Brain microvascular endothelial cell (primary cell): ENCODE measurements at regions not wholly inside any gene's neighbourhood (a gene's known extent, or its start where the extent isn't known, plus 50 kb on each side); places are given as distances from the start of the nearest gene placed in this dataset.

ENCODE experiments used
- DNase-seq: peaks from one replicate; pipeline ENCODE4 v3.0.0-alpha.2; 2020
- H3K27ac ChIP-seq: fragments of 250-450 bp; sonication (Bioruptor Pico); 2 replicates; pipeline ENCODE4 v1.5.1; 2020; ENCODE audit warnings: mild to moderate bottlenecking, moderate library complexity
- H3K27me3 ChIP-seq: fragments of 250-450 bp; sonication (Bioruptor Pico); replicated peaks from 2 replicates; pipeline ENCODE4 v1.5.1; 2020; ENCODE audit warnings: mild to moderate bottlenecking
- H3K36me3 ChIP-seq: fragments of 250-450 bp; sonication (Bioruptor Pico); replicated peaks from 2 replicates; pipeline ENCODE4 v1.5.1; 2020; ENCODE audit warnings: mild to moderate bottlenecking
- H3K4me3 ChIP-seq: 2 replicates; pipeline ENCODE4 v1.5.1; 2011; ENCODE audit warnings: low read depth, mild to moderate bottlenecking, control low read depth, low read length, moderate library complexity
- in situ Hi-C: cut with HindIII; loops from 2 replicates; pipeline ENCODE4 v1.10.0; 2017; ENCODE audit warnings: low sequenced_read_pairs, low pct_ligation_motif_present
- TF ChIP-seq, protein P1 (sequence below): IDR thresholded peaks from 2 replicates; pipeline ENCODE4 v1.5.1; 2011; ENCODE audit warnings: low read depth, mild to moderate bottlenecking, moderate library complexity, low read length, control low read depth, inconsistent platforms; ENCODE audit errors: missing control alignments

DNA sequence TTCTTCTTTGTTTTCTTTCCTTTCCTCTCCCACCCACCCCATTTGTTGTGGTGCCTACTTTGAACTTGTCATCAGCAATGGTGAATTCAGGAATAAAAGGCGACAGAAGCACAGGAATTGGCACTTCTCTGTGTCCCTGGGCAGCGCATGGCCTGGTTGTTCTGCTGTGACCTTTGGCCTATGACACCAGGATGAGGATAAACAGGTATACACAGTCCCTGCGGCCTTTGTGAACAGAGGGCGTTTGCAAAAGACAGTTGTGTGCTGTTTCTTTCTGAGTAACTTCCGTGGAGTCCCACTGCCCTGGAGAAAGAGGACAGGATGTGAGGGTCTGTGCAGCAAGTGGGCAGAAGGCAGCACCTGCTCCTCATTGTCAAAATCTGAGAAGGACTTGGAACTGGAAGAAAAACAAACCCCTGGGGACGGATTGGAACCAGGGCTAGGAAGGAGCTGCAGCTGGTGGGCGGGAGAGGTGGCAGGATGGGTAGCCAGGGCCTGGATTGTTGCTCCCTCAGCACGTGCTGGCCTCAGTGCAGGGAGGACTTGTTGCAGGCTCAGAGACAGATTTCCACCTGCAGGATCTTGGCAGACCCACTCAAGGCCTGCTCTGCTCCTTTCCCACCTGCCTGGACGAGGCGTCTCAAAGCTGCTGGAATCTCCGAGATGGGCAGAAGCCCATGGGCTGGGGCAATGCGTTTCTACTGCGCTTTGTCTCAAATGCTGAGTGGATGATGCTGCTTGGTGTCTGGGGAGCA lies 159.5 kb downstream of the ACKR3 start:
- TF ChIP-seq, protein P1, sequence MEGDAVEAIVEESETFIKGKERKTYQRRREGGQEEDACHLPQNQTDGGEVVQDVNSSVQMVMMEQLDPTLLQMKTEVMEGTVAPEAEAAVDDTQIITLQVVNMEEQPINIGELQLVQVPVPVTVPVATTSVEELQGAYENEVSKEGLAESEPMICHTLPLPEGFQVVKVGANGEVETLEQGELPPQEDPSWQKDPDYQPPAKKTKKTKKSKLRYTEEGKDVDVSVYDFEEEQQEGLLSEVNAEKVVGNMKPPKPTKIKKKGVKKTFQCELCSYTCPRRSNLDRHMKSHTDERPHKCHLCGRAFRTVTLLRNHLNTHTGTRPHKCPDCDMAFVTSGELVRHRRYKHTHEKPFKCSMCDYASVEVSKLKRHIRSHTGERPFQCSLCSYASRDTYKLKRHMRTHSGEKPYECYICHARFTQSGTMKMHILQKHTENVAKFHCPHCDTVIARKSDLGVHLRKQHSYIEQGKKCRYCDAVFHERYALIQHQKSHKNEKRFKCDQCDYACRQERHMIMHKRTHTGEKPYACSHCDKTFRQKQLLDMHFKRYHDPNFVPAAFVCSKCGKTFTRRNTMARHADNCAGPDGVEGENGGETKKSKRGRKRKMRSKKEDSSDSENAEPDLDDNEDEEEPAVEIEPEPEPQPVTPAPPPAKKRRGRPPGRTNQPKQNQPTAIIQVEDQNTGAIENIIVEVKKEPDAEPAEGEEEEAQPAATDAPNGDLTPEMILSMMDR: no peak
- DNase-seq: no peak
- Histone ChIP-seq H3K4me3 (no peak overlapping the region), H3K36me3 (no peaks in the 10 kb centered on the region), H3K27ac (no peak overlapping the region), H3K27me3 (no peaks in the 10 kb centered on the region)
- in situ Hi-C loops: no loop called here

DNA sequence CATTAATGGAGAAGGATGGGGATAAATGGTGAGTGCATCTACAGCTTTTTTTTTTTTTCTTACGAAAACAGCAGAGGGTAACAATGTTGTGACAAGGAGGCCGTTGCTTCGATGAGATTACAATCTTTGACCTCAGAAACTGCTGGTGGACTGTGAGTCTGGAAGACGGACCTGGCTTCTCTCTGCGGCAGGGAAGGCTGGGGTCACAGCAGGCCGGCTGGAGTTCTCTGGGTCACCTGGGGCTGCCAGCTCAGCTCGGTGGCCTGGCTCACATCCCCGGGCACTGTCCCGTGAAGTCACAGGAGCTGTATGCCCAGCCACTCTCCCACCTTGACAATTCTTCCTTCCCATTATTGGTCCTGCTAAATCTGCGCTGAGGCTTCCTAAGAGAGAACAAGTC lies 160.8 kb downstream of the ACKR3 start:
- Histone ChIP-seq H3K27me3 (no peaks in the 10 kb centered on the region), H3K4me3 (no peak overlapping the region), H3K27ac (no peak overlapping the region), H3K36me3 (no peaks in the 10 kb centered on the region)
- no peak for DNase-seq
- TF ChIP-seq, protein P1: no peak
- in situ Hi-C loops: no loop called here

DNA sequence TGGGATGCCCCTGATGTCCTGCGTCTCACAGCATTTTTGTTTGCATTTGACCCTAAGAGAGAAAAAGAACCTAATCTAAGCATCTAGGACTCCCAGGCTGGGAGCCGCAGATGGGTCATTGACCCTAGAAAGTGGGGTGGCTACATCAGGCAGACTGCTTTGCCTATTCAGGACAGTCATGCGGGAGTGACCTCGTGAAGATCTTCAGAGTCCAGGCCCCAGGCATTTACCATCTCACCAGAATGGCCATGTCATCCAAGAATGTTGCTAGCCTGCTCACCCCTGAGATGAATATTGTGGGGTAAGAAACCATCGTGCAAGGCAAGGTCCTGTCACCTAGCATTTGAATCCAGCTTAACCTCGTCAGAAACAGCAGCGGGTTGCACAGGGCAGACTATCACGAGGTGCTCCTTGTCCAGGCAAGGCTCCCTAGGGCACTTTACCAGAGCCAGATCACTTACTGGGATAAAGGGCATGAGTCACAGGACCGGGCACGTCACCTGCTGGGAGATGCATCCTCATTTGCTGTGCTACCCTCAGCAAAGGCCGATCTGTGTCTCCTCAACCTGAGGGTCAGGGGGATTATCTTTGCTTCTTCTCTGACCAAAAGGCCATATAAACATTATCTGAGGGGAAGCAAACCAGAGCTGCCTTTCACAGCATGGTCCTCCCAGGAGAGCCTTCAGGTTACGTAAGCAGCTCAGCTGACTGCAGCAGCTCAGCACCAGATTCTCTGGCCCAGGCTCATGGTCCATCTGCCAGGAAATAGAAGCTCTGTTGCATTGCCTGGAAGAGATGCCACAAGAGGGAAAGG lies 162.3 kb downstream of the ACKR3 start:
- no peak overlapping the region for H3K27ac ChIP-seq

DNA sequence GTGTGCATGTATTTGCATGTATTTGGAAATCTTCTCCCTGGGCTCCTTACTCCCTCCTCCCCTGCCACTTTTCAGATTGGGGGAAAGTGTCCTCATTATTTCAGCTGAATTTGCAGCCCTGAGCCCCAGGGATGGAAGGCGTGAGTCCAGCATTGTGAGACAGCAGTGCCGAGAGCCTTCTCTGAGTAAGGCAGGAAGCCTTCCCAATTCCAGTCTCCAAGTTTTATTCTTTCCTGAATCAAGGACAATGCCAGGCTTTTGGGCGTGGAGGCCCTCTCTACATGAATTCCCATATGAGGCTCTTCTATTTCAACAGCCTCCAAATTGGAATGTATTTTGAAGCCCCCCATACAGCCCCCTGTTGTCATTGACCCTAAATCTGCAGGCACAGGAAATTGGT lies 163.5 kb downstream of the ACKR3 start:
- Histone ChIP-seq H3K27me3 (no peaks in the 10 kb centered on the region), H3K4me3 (no peak overlapping the region), H3K27ac (no peak overlapping the region), H3K36me3 (no peaks in the 10 kb centered on the region)
- in situ Hi-C loops: no loop called here
- TF ChIP-seq, protein P1: no peak
- DNase-seq: no peak

More for the DNA sequence above, 162.3 kb downstream of the ACKR3 start:
- no peak for DNase-seq
- in situ Hi-C loops: no loop called here
- TF ChIP-seq, protein P1: no peak
- Histone ChIP-seq H3K36me3 (no peaks in the 10 kb centered on the region), H3K4me3 (no peak overlapping the region), H3K27me3 (no peaks in the 10 kb centered on the region)

DNA sequence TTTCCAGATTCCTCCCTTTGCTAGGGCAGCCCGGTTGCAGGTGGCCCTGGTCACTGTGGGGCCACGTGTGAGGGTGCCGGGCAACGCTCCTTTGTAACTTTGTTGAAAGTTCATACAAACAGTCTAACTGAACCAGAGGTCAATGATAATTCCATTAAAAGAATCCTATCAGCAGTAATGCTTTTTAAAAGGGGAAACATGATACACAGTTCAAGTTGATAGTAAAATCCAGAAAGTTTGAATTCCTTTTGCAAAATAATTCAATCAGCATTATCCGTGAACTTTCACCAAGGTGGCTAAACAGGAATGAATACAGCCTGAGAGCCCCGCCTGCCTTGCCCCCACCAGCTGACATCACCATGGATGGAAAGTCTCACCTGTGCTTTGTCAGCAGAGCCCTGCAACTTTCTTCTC lies 166.2 kb downstream of the ACKR3 start:
- H3K27me3 ChIP-seq: no peaks in the 10 kb centered on the region
- H3K36me3 ChIP-seq: no peaks in the 10 kb centered on the region
- H3K27ac ChIP-seq: no peak overlapping the region
- in situ Hi-C loops: no loop called here
- no peak for DNase-seq
- TF ChIP-seq, protein P1: no peak
- H3K4me3 ChIP-seq: no peak overlapping the region
